ENCODE measurements at regions not wholly inside any gene's neighbourhood (a gene's known extent, or its start where the extent isn't known, plus 50 kb on each side); places are given as distances from the start of the nearest gene placed in this dataset.

DNA sequence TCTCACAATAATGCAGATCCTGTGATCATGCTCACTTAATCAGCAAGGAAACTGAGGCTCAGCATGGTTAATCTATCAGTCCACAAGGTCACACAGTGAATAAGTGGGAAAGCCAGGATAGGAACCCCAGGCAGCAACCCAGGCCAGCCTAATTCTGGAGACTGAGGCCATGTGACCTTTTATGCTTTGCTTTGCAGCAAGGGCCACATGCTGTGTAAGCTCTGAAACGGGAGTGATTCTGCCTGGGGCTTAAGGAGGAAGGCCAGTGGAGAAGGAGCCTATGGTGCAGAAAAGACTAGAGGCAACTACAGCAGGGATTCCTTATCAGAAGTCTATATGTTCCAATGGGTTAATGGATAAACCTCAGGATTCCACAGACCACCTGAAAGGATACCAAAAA is 157.6 kb upstream of the PPP2R3A start:
- Histone ChIP-seq H3K4me1 (ENCODE audit: control insufficient read depth, extremely low read depth, insufficient read depth, low read length) (no peaks in the 10 kb centered on the region), H3K79me2 (ENCODE audit: control insufficient read depth, insufficient read depth, low read length) (no peaks in the 10 kb centered on the region), H3K9me3 (ENCODE audit: control insufficient read depth, insufficient read depth, low read depth, low read length) (no peaks in the 10 kb centered on the region), H4K20me1 (ENCODE audit: control insufficient read depth, extremely low read depth, insufficient read depth, low read length) (no peaks in the 10 kb centered on the region), H3K36me3 (ENCODE audit: control insufficient read depth, insufficient read depth, low read length) (no peaks in the 10 kb centered on the region), H3K27me3 (ENCODE audit: control insufficient read depth, insufficient read depth, low read length) (peaks cover 3% of the 10 kb centered on the region), H3K4me3 (replicated peaks in 1 of 4; ENCODE audit: control extremely low read depth in 1 of 4, insufficient read depth in 1 of 4, low read depth in 3 of 4, low read length in 4 of 4) (no peak overlapping the region), H3K9ac (ENCODE audit: insufficient read depth, low read length) (no peak overlapping the region), H3K27ac (ENCODE audit: insufficient read depth, low read length) (no peak overlapping the region), H2AFZ (ENCODE audit: low read length) (no peak overlapping the region), H3K4me2 (ENCODE audit: extremely low read depth, insufficient read depth, low read length) (no peak overlapping the region)
- TF ChIP-seq, protein P1, sequence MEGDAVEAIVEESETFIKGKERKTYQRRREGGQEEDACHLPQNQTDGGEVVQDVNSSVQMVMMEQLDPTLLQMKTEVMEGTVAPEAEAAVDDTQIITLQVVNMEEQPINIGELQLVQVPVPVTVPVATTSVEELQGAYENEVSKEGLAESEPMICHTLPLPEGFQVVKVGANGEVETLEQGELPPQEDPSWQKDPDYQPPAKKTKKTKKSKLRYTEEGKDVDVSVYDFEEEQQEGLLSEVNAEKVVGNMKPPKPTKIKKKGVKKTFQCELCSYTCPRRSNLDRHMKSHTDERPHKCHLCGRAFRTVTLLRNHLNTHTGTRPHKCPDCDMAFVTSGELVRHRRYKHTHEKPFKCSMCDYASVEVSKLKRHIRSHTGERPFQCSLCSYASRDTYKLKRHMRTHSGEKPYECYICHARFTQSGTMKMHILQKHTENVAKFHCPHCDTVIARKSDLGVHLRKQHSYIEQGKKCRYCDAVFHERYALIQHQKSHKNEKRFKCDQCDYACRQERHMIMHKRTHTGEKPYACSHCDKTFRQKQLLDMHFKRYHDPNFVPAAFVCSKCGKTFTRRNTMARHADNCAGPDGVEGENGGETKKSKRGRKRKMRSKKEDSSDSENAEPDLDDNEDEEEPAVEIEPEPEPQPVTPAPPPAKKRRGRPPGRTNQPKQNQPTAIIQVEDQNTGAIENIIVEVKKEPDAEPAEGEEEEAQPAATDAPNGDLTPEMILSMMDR (conservative IDR thresholded peaks at IDR 0.05 in 1 of 2, IDR thresholded peaks at IDR 0.05 in 1 of 2; ENCODE audit: low read depth in 1 of 2, low read length in 2 of 2) = no peak
- TF ChIP-seq EZH2 (IDR thresholded peaks at IDR 0.05; ENCODE audit: low read length, missing control alignments) = no peak
- no peak for DNase-seq (ENCODE audit: low read depth in 2 of 2)

DNA sequence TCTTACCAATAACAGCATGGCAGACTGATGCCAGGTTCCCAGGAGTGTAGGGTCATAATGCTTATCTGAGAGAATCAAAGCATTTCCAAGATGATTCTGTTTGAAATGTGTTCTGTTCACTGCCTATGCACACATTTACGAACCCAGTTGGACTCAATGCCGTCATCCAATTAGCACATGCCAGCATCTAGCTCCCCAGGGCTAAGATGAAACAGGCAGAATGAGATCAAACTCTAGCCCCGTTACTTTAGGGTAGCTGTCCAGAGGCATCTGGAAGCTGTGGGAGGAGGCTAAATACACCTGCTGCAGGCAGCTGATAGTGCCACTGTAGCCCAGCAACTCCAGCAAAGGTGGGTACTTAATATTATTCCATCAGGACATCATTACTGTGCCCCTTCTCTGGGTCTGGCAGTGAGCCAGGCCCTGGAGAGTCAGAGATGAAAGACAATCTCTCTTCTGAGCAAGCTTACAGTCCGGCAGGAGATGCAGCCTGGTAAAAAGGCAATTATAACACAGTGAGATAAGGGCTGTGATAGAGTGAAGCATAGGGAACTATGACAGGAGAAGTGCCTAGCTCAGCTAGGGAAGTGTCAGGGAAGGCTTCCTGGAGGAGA is 156.4 kb upstream of the PPP2R3A start:
- H3K79me2 ChIP-seq (ENCODE audit: control insufficient read depth, insufficient read depth, low read length) = no peaks in the 10 kb centered on the region
- no peak overlapping the region for H3K4me3 ChIP-seq (replicated peaks in 1 of 4; ENCODE audit: control extremely low read depth in 1 of 4, insufficient read depth in 1 of 4, low read depth in 3 of 4, low read length in 4 of 4)
- TF ChIP-seq, protein P1 (conservative IDR thresholded peaks at IDR 0.05 in 1 of 2, IDR thresholded peaks at IDR 0.05 in 1 of 2; ENCODE audit: low read depth in 1 of 2, low read length in 2 of 2) = no peak
- no peak for TF ChIP-seq EZH2 (IDR thresholded peaks at IDR 0.05; ENCODE audit: low read length, missing control alignments)

DNA sequence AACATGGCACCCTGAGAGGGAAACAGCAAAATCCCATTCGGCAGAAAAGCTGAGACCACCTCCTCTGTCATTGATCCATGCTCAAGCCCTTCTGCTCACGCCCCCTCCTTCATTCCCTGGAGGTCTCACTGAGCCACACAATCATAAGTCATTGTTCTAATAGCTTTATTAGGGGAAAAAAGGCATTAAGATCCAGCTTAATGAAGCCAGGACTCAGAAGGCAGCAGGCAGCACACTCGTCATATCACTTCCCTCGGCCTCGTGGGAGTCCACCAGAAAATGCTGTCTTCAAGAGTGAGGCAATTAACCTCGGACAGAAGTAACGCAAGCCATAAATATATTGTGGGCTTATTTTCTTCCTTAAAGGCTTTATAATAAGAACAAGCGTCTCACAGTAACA is 153.9 kb upstream of the PPP2R3A start:
- Histone ChIP-seq H3K4me3 (replicated peaks in 1 of 4; ENCODE audit: control extremely low read depth in 1 of 4, insufficient read depth in 1 of 4, low read depth in 3 of 4, low read length in 4 of 4) (no peak overlapping the region), H4K20me1 (ENCODE audit: control insufficient read depth, extremely low read depth, insufficient read depth, low read length) (no peaks in the 10 kb centered on the region), H3K36me3 (ENCODE audit: control insufficient read depth, insufficient read depth, low read length) (no peaks in the 10 kb centered on the region), H3K4me2 (ENCODE audit: extremely low read depth, insufficient read depth, low read length) (no peak overlapping the region), H3K27me3 (ENCODE audit: control insufficient read depth, insufficient read depth, low read length) (no peaks in the 10 kb centered on the region), H3K4me1 (ENCODE audit: control insufficient read depth, extremely low read depth, insufficient read depth, low read length) (no peaks in the 10 kb centered on the region), H3K9ac (ENCODE audit: insufficient read depth, low read length) (no peak overlapping the region), H3K79me2 (ENCODE audit: control insufficient read depth, insufficient read depth, low read length) (no peaks in the 10 kb centered on the region), H3K9me3 (ENCODE audit: control insufficient read depth, insufficient read depth, low read depth, low read length) (no peaks in the 10 kb centered on the region), H2AFZ (ENCODE audit: low read length) (no peak overlapping the region), H3K27ac (ENCODE audit: insufficient read depth, low read length) (no peak overlapping the region)
- no peak for DNase-seq (ENCODE audit: low read depth in 2 of 2)
- TF ChIP-seq, protein P1 (conservative IDR thresholded peaks at IDR 0.05 in 1 of 2, IDR thresholded peaks at IDR 0.05 in 1 of 2; ENCODE audit: low read depth in 1 of 2, low read length in 2 of 2) = no peak
- TF ChIP-seq EZH2 (IDR thresholded peaks at IDR 0.05; ENCODE audit: low read length, missing control alignments) = no peak

More for the DNA sequence above, 156.4 kb upstream of the PPP2R3A start:
- Histone ChIP-seq H2AFZ (ENCODE audit: low read length) (no peak overlapping the region), H4K20me1 (ENCODE audit: control insufficient read depth, extremely low read depth, insufficient read depth, low read length) (no peaks in the 10 kb centered on the region), H3K27ac (ENCODE audit: insufficient read depth, low read length) (no peak overlapping the region), H3K4me1 (ENCODE audit: control insufficient read depth, extremely low read depth, insufficient read depth, low read length) (no peaks in the 10 kb centered on the region), H3K9me3 (ENCODE audit: control insufficient read depth, insufficient read depth, low read depth, low read length) (no peaks in the 10 kb centered on the region), H3K36me3 (ENCODE audit: control insufficient read depth, insufficient read depth, low read length) (no peaks in the 10 kb centered on the region), H3K27me3 (ENCODE audit: control insufficient read depth, insufficient read depth, low read length) (peaks cover under 1% of the 10 kb centered on the region), H3K4me2 (ENCODE audit: extremely low read depth, insufficient read depth, low read length) (no peak overlapping the region), H3K9ac (ENCODE audit: insufficient read depth, low read length) (no peak overlapping the region)
- no peak for DNase-seq (ENCODE audit: low read depth in 2 of 2)
